ENCODE measurements at regions not wholly inside any gene's neighbourhood (a gene's known extent, or its start where the extent isn't known, plus 50 kb on each side); places are given as distances from the start of the nearest gene placed in this dataset.
"Not testable (repeated sequence)": the region's sequence is repeated elsewhere in the genome, so short reads cannot be mapped to it uniquely, and the experiment has no call there.

DNA sequence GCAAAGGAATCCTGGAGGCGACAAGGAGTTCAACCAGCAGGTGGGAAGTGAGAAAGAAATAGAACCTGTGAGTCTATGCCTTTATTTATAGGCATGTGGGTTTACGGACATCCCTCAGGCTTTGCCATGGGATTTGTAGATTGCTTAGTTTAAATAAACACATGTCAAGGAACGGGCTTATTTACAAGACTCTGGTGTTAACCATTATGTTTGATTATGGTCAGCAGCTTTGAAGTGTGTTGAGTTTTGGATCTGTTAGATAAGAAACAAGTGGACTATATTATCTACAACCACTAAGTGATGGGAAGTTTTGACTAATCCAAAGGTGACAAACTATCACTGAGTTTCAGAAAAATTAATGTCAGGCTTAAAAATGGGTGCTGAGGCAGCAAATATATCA lies 143.2 kb downstream of the SLITRK5 start:
- Histone ChIP-seq H3K36me3 (no peaks in the 10 kb centered on the region), H3K27me3 (no peaks in the 10 kb centered on the region), H3K4me3 (no peak overlapping the region), H3K4me1 (no peaks in the 10 kb centered on the region), H3K9me3 (no peaks in the 10 kb centered on the region), H3K27ac (no peak overlapping the region)
- no peak for DNase-seq (ENCODE audit: low spot score)
- no peak for TF ChIP-seq CTCF (IDR thresholded peaks at IDR 0.05)

GRCh38 chr13:87820241-87820640 lies 149.1 kb downstream of the SLITRK5 start:
- no peak for TF ChIP-seq CTCF (IDR thresholded peaks at IDR 0.05)
- DNase-seq (ENCODE audit: low spot score) = no peak
- Histone ChIP-seq H3K4me1 (no peaks in the 10 kb centered on the region), H3K4me3 (no peak overlapping the region), H3K36me3 (no peaks in the 10 kb centered on the region), H3K27ac (no peak overlapping the region), H3K27me3 (no peaks in the 10 kb centered on the region), H3K9me3 (no peaks in the 10 kb centered on the region)

DNA sequence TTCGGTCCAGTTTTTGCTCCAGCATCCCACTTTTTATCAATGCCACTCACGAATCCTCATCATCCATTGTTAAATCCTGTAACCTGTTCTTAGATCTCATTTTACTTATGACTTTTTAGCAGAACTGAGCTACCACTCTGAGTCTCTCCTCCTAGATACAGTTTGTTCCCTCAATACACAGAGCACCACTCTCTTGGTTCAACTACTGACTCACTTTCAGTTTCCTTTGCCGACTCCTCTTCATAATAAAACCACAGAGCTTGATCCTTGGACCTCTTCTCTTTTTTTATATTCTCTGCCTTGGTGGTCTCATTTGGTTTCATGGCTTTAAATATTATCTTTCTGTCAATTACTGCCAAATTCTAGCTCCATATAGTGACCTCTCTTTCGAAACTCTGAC lies 150.3 kb downstream of the SLITRK5 start:
- Histone ChIP-seq H3K9me3 (no peaks in the 10 kb centered on the region), H3K4me3 (no peak overlapping the region), H3K36me3 (no peaks in the 10 kb centered on the region), H3K27ac (no peak overlapping the region), H3K27me3 (no peaks in the 10 kb centered on the region), H3K4me1 (no peaks in the 10 kb centered on the region)
- no peak for TF ChIP-seq CTCF (IDR thresholded peaks at IDR 0.05)
- no peak for DNase-seq (ENCODE audit: low spot score)

DNA sequence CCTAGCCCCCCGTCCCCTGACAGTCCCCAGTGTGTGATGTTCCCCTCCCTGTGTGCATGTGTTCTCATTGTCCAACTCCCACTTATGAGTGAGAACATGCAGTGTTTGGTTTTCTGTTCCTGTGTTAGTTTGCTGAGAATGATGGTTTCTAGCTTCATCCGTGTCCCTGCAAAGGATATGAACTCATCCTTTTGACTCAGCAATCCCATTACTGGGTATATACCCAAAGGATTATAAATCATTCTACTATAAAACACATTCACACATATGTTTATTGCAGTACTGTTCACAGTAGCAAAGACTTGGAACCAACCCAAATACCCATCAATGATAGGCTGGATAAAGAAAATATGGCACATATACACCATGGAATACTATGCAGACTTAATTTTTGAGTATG lies 155.1 kb downstream of the SLITRK5 start:
- H3K4me3 ChIP-seq; H3K4me1 ChIP-seq; DNase-seq (ENCODE audit: low spot score); H3K27me3 ChIP-seq; H3K9me3 ChIP-seq; H3K36me3 ChIP-seq; H3K27ac ChIP-seq: not testable (repeated sequence)

- H3K4me1 ChIP-seq = no peaks in the 10 kb centered on the region
- no peak for DNase-seq (ENCODE audit: low spot score)
- H3K36me3 ChIP-seq = no peaks in the 10 kb centered on the region
- no peak overlapping the region for H3K4me3 ChIP-seq
- no peaks in the 10 kb centered on the region for H3K9me3 ChIP-seq
- H3K27me3 ChIP-seq = no peaks in the 10 kb centered on the region
- no peak overlapping the region for H3K27ac ChIP-seq
- TF ChIP-seq CTCF (IDR thresholded peaks at IDR 0.05) = no peak
These were observed 156.3 kb downstream of the SLITRK5 start for GRCh38 chr13:87827479-87827878.

GRCh38 chr13:87837522-87837921 lies 166.4 kb downstream of the SLITRK5 start:
- no peak overlapping the region for H3K27ac ChIP-seq
- H3K4me3 ChIP-seq = no peak overlapping the region
- TF ChIP-seq CTCF (IDR thresholded peaks at IDR 0.05) = no peak
- no peaks in the 10 kb centered on the region for H3K4me1 ChIP-seq
- no peaks in the 10 kb centered on the region for H3K9me3 ChIP-seq
- H3K27me3 ChIP-seq = no peaks in the 10 kb centered on the region
- no peak for DNase-seq (ENCODE audit: low spot score)
- no peaks in the 10 kb centered on the region for H3K36me3 ChIP-seq

All from right atrium auricular region (tissue), 2 donors.